H9 (cell line): ENCODE measurements at regions not wholly inside any gene's neighbourhood (a gene's known extent, or its start where the extent isn't known, plus 50 kb on each side); places are given as distances from the start of the nearest gene placed in this dataset.

Experiments used
- DNase-seq: peaks from one replicate; pipeline ENCODE4 v3.0.0-alpha.2; 2017
- H2AFZ ChIP-seq: one replicate; pipeline ENCODE4 v1.6.1; 2013; ENCODE audit warnings: mild to moderate bottlenecking, low read length, control low read depth, moderate library complexity
- H2AK5ac ChIP-seq: 2 replicates; pipeline ENCODE4 v1.6.1; 2013; ENCODE audit warnings: low read length, control low read depth, mixed read lengths; ENCODE audit not compliant: insufficient read length
- H2BK120ac ChIP-seq: one replicate; pipeline ENCODE4 v1.6.1; 2013; ENCODE audit warnings: low read depth, mild to moderate bottlenecking, low read length, control low read depth, inconsistent platforms; ENCODE audit not compliant: poor library complexity, severe bottlenecking
- H2BK12ac ChIP-seq: 2 replicates; pipeline ENCODE4 v1.6.1; 2013; ENCODE audit warnings: low read length, control low read depth, mixed read lengths, low read depth; ENCODE audit not compliant: insufficient read length
- H2BK15ac ChIP-seq: 2 replicates; pipeline ENCODE4 v1.6.1; 2013; ENCODE audit warnings: low read depth, low read length, control low read depth
- H2BK20ac ChIP-seq: one replicate; pipeline ENCODE4 v1.6.1; 2013; ENCODE audit warnings: low read depth, mild to moderate bottlenecking, low read length, control low read depth, inconsistent platforms; ENCODE audit not compliant: poor library complexity, severe bottlenecking
- H2BK5ac ChIP-seq: 2 replicates; pipeline ENCODE4 v1.6.1; 2013; ENCODE audit warnings: low read length, control low read depth, mixed read lengths; ENCODE audit not compliant: insufficient read length
- H3K14ac ChIP-seq: 2 replicates; pipeline ENCODE4 v1.6.1; 2013; ENCODE audit warnings: low read length, control low read depth; ENCODE audit not compliant: insufficient read depth
- H3K18ac ChIP-seq: 2 replicates; pipeline ENCODE4 v1.6.1; 2013; ENCODE audit warnings: low read depth, mild to moderate bottlenecking, mixed read lengths, low read length, control low read depth; ENCODE audit not compliant: insufficient read length
- H3K23ac ChIP-seq: 2 replicates; pipeline ENCODE4 v1.6.1; 2013; ENCODE audit warnings: low read length, control low read depth, mixed read lengths, low read depth; ENCODE audit not compliant: insufficient read length
- H3K23me2 ChIP-seq: 2 replicates; pipeline ENCODE4 v1.6.1; 2013; ENCODE audit warnings: low read depth, mild to moderate bottlenecking, mixed read lengths, low read length, control low read depth; ENCODE audit not compliant: insufficient read length, poor library complexity, severe bottlenecking
- H3K27ac ChIP-seq: 2 replicates; pipeline ENCODE4 v1.5.1; 2013; ENCODE audit warnings: low read length, control low read depth, mixed read lengths, low read depth; ENCODE audit not compliant: insufficient read length
- H3K27me3 ChIP-seq: 2 replicates; pipeline ENCODE4 v1.6.1; 2013; ENCODE audit warnings: low read length, control low read depth, inconsistent platforms; ENCODE audit not compliant: insufficient read depth
- H3K4ac ChIP-seq: 2 replicates; pipeline ENCODE4 v1.6.1; 2013; ENCODE audit warnings: low read depth, mild to moderate bottlenecking, control low read depth, inconsistent platforms, low read length, moderate library complexity
- H3K4me1 ChIP-seq: 2 replicates; pipeline ENCODE4 v1.6.1; 2013; ENCODE audit warnings: low read length, control low read depth, inconsistent platforms; ENCODE audit not compliant: insufficient read depth
- H3K4me2 ChIP-seq: 2 replicates; pipeline ENCODE4 v1.6.1; 2013; ENCODE audit warnings: low read length, control low read depth, mixed read lengths; ENCODE audit not compliant: insufficient read length, insufficient read depth
- H3K56ac ChIP-seq: 2 replicates; pipeline ENCODE4 v1.6.1; 2013; ENCODE audit warnings: low read depth, mild to moderate bottlenecking, mixed read lengths, low read length, control low read depth; ENCODE audit not compliant: insufficient read length
- H3K79me1 ChIP-seq: 2 replicates; pipeline ENCODE4 v1.6.1; 2013; ENCODE audit warnings: low read depth, mild to moderate bottlenecking, moderate library complexity, low read length, control low read depth, inconsistent platforms; ENCODE audit not compliant: insufficient read depth, poor library complexity, severe bottlenecking
- H3K79me2 ChIP-seq: 2 replicates; pipeline ENCODE4 v1.6.1; 2013; ENCODE audit warnings: low read length, control low read depth, inconsistent platforms; ENCODE audit not compliant: insufficient read depth
- H3K9ac ChIP-seq: 2 replicates; pipeline ENCODE4 v1.6.1; 2013; ENCODE audit warnings: low read length, control low read depth, mixed read lengths; ENCODE audit not compliant: insufficient read length; ENCODE audit errors: extremely low read depth
- H3K9me3 ChIP-seq: one replicate; pipeline ENCODE4 v1.6.1; 2013; ENCODE audit warnings: low read depth, low read length, inconsistent platforms; ENCODE audit not compliant: control insufficient read depth
- H3T11ph ChIP-seq: one replicate; pipeline ENCODE4 v1.6.1; 2013; ENCODE audit warnings: mild to moderate bottlenecking, low read length, control low read depth, inconsistent platforms
- H4K20me1 ChIP-seq: one replicate; pipeline ENCODE4 v1.6.1; 2013; ENCODE audit not compliant: control insufficient read depth, insufficient read length, insufficient read depth
- H4K5ac ChIP-seq: 2 replicates; pipeline ENCODE4 v1.6.1; 2013; ENCODE audit warnings: low read depth, mild to moderate bottlenecking, mixed read lengths, low read length, control low read depth; ENCODE audit not compliant: insufficient read length
- H4K8ac ChIP-seq: replicated peaks from 2 replicates; pipeline ENCODE4 v1.6.1; 2013; ENCODE audit warnings: low read length, control low read depth, mixed read lengths, low read depth; ENCODE audit not compliant: insufficient read length
- H4K91ac ChIP-seq: 2 replicates; pipeline ENCODE4 v1.6.1; 2013; ENCODE audit warnings: low read depth, mild to moderate bottlenecking, moderate library complexity, mixed read lengths, low read length, control low read depth; ENCODE audit not compliant: insufficient read length
- H3K27ac Mint-ChIP-seq, 3 experiments: 2 replicates in 2 of 3; 3 replicates in 1 of 3; pipeline ENCODE4 v1.8.0; 2020 to 2021; ENCODE audit warnings: mixed read lengths in 3 of 3, mild to moderate bottlenecking in 1 of 3, moderate library complexity in 1 of 3
- H3K27me3 Mint-ChIP-seq: 2 replicates; pipeline ENCODE4 v1.8.0; 2021; ENCODE audit warnings: low read depth, mild to moderate bottlenecking, moderate library complexity, mixed read lengths
- H3K36me3 Mint-ChIP-seq, 3 experiments: 2 replicates in 2 of 3; 3 replicates in 1 of 3; pipeline ENCODE4 v1.8.0; 2020 to 2021; ENCODE audit warnings: low read depth in 3 of 3, mixed read lengths in 3 of 3; ENCODE audit not compliant: insufficient read depth in 1 of 3
- H3K4me1 Mint-ChIP-seq, 2 experiments: 2 replicates each; pipeline ENCODE4 v1.8.0; 2020; ENCODE audit warnings: mixed read lengths in 2 of 2
- H3K4me3 Mint-ChIP-seq, 2 experiments: 2 replicates in 1 of 2; 3 replicates in 1 of 2; pipeline ENCODE4 v1.8.0; 2020 to 2021; ENCODE audit warnings: mild to moderate bottlenecking in 2 of 2, mixed read lengths in 2 of 2, moderate library complexity in 1 of 2
- H3K9me3 Mint-ChIP-seq, 2 experiments: 2 replicates in 1 of 2; 3 replicates in 1 of 2; pipeline ENCODE4 v1.8.0; 2020; ENCODE audit warnings: mild to moderate bottlenecking in 2 of 2, mixed read lengths in 2 of 2, moderate library complexity in 1 of 2
- CTCF ChIP-seq: fragments of 200-600 bp; sonication (generic); conservative IDR thresholded peaks from 3 replicates; pipeline ENCODE4 v1.8.0; 2021; ENCODE audit warnings: antibody characterized with exemption, mild to moderate bottlenecking
- WGBS: extraction: QIAGEN DNeasy Blood & Tissue Kit; methylation state at CpG from one replicate; pipeline ENCODE4 v1.1.7; 2013; ENCODE audit warnings: missing lambda C conversion rate, low lambda C conversion rate, mixed read lengths; ENCODE audit not compliant: insufficient read length; ENCODE audit errors: extremely low coverage; 5-methylcytosine and 5-hydroxymethylcytosine counted together

GRCh38 chr1:78304341-78304740 is 186.4 kb upstream of the PTGFR start:
- no peak overlapping the region for H3K4ac ChIP-seq
- no peak overlapping the region for H2BK12ac ChIP-seq
- H3K36me3 Mint-ChIP-seq: no peaks in the 10 kb centered on the region; a peak in 1 of 7 replicates
- no peak overlapping the region for H3K4me2 ChIP-seq
- H3K27ac Mint-ChIP-seq: no peak overlapping the region
- no peak overlapping the region for H3K56ac ChIP-seq
- no peak overlapping the region for H2BK15ac ChIP-seq
- no peak overlapping the region for H2BK20ac ChIP-seq
- H3K23me2 ChIP-seq: no peaks in the 10 kb centered on the region
- H4K91ac ChIP-seq: no peak overlapping the region
- H3K14ac ChIP-seq: no peak overlapping the region
- peaks cover 4% of the 10 kb centered on the region for H3K27me3 Mint-ChIP-seq
- H3K4me1 Mint-ChIP-seq: peaks cover 2 to 8% of the 10 kb centered on the region in 2 experiments; a peak in 3 of 4 replicates
- H3K79me1 ChIP-seq: no peaks in the 10 kb centered on the region
- no peak overlapping the region for H4K8ac ChIP-seq
- H3K4me1 ChIP-seq: no peaks in the 10 kb centered on the region
- no peak overlapping the region for H3K27ac ChIP-seq
- no peak overlapping the region for H3K9ac ChIP-seq
- H3K27me3 ChIP-seq: no peaks in the 10 kb centered on the region
- WGBS: no CpG with 5 or more reads among the region's 1 CpG
- TF ChIP-seq CTCF: no peak
- no peak overlapping the region for H3K4me3 Mint-ChIP-seq
- no peak overlapping the region for H3K23ac ChIP-seq
- H2AFZ ChIP-seq: no peak overlapping the region
- H2BK5ac ChIP-seq: no peak overlapping the region
- DNase-seq: no peak
- no peaks in the 10 kb centered on the region for H3K79me2 ChIP-seq
- H3K9me3 Mint-ChIP-seq: peaks cover 0 to 1% of the 10 kb centered on the region in 2 experiments; a peak in 1 of 5 replicates
- no peak overlapping the region for H3T11ph ChIP-seq
- no peaks in the 10 kb centered on the region for H4K20me1 ChIP-seq
- H2BK120ac ChIP-seq: no peak overlapping the region
- H3K9me3 ChIP-seq: no peaks in the 10 kb centered on the region
- no peak overlapping the region for H2AK5ac ChIP-seq
- no peak overlapping the region for H4K5ac ChIP-seq
- no peak overlapping the region for H3K18ac ChIP-seq
